AML-193 (cell line): ENCODE measurements at regions not wholly inside any gene's neighbourhood (a gene's known extent, or its start where the extent isn't known, plus 50 kb on each side); places are given as distances from the start of the nearest gene placed in this dataset.

Source experiments
- DNase-seq, 2 experiments: peaks; one replicate each; lab custom pipeline; 2025; lab: John Stamatoyannopoulos, UW

- no peak for DNase-seq
Measured at GRCh38 chr6:164453835-164454234, 855.6 kb downstream of the C6orf118 start.

DNA sequence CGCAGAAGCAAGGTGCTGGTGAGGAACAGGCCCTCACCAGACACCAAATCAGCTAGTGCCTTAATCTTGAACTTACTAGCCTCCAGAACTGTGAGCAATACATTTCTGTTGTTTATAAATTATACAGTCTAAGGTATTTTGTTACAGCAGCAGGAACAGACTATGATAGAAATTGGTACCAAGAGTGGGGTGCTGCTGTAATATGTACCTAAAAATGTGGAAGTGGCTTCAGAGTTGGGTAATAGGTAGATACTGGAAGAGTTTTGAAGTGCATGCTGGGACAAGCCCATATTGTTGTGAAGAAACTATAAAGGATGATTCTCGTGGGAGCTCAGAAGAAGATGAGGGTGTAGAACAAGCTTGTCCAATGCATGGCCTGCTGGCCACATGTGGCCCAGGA, 866.8 kb downstream of the C6orf118 start:
- DNase-seq = no peak

- DNase-seq = no peak
Measured at GRCh38 chr6:164439331-164439730, 870.1 kb downstream of the C6orf118 start.

DNA sequence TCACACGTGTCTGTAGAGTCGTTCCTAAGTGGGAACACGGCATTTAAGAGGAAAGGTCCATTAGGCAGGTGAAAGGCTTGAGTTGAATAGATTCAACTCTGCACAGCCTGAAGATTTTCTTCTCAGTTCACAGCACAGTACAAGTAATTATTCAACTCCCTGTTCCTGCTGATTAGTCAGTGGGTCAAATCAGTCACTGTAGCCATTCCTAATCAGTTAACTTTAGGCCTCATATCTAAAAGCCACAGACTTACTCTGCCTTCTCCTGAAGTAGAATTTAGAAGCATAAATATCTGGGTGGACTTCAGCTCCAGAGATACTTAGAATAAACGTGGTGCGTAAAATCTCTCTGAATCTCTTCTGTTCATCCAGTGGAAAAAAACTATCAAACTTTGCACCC, 872.4 kb downstream of the C6orf118 start:
- no peak for DNase-seq

GRCh38 chr6:164427728-164428402, 881.5 kb downstream of the C6orf118 start:
- no peak for DNase-seq

DNA sequence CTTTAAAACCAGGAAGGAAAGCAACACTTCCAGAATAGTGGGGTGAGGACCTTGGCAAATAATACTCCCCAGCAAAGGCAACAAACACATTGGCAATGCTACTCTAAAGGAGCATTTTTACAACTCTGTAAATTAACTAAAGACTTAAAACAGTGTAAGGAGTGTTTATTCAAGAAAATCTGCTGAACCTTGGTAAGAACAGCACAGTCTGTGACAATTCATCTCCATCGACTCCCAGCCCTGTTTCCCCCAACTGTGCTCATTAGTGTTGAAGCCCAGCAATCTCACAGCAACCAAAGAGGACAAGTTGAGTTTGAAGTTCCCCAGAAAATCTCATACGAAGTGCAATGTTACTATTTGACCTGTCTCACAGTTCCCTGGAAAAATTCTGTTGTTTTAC, 884.9 kb downstream of the C6orf118 start:
- DNase-seq = no peak

DNA sequence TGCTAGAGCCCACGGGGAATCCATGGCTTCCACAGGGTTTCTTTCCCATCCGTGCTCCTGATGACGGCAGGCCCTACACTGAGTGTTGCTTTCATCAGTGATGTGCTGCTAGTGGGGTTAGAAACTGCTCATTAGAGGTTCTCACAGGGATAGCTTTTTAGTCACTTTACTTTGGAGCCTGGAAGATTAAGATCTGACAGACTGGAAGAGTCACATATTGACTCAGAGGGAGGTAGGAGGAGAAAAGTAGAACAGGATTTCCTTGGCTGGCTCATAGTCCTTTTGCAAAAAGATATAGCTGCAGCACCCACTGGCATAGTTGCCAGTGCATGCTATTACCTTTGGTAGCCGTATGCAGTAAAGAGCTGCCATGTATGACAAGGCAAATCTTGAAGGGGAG, 890.3 kb downstream of the C6orf118 start:
- no peak for DNase-seq

GRCh38 chr6:164418262-164418588, 891.2 kb downstream of the C6orf118 start:
- DNase-seq = no peak

DNA sequence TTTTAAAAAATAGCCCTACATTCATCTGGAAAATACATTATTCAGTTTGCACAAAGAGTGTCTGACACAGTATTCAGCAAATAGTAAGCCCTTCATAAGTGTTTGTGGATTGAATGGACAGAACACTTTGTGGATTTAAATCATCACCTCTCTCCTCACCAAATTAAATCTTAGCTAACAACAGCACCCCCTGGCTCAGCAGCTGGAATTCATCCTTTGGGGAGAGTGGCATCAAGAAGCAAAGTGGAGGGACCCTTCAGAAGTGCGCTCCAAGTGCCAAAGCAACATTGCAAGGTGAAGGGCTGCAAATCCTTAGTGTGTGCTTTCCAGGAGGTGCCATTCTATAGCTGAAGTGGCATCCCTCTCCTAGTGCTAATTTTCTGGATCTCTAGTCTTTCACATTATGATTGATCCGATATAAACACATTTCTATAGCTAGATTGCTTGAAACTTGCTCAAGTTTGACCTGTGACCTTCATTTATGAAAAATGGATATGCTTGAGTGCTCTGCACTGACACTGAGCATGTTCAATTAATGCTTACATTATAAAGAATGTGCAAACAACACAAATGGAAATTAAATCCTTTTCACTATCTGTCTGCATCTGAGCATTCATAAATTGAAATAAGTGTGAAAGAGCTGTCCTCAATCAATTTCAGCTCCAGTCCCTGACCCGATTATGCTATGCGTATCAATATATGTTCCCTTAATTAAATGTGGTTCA, 891.7 kb downstream of the C6orf118 start:
- no peak for DNase-seq

GRCh38 chr6:164415832-164416563, 893.4 kb downstream of the C6orf118 start:
- DNase-seq = no peak

DNA sequence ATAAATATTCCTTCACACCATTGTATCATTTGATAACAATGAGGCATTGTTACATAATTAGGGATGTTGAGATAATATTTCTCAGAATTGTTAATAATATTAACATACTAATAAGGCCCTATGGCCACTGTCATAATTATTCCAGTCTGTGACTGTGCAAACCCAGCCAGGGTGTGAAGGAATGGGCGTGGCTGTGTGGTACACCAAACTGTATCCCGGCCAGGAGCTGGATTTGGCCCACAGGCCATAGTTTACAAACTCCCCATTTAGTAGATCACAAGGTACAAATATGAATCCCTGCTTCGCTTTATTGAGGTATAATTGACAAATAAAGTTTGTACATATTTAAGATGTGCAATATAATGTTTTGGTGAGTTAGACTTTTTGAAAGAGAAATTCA, 894.7 kb downstream of the C6orf118 start:
- DNase-seq = no peak

DNA sequence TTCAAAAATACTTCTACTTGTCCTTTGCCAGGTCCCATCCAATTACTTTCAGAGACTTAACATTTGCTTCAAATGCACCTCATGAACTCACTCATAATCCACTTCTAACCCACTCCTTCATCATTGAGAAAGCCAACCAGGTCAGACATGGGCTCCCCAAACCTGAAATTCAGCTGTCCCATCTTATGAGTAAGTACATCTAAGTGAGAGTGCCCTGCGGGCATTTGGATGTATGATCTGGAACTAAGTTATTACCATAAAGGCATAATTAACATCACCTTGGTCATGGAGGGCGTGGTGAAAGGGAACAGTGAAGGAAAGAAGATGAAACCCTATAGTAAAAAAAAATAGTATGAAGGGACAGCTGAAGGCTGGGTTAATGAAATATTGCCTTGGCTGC, 896.8 kb downstream of the C6orf118 start:
- DNase-seq = no peak

- no peak for DNase-seq
Measured at GRCh38 chr6:164410017-164410416, 899.4 kb downstream of the C6orf118 start.

DNA sequence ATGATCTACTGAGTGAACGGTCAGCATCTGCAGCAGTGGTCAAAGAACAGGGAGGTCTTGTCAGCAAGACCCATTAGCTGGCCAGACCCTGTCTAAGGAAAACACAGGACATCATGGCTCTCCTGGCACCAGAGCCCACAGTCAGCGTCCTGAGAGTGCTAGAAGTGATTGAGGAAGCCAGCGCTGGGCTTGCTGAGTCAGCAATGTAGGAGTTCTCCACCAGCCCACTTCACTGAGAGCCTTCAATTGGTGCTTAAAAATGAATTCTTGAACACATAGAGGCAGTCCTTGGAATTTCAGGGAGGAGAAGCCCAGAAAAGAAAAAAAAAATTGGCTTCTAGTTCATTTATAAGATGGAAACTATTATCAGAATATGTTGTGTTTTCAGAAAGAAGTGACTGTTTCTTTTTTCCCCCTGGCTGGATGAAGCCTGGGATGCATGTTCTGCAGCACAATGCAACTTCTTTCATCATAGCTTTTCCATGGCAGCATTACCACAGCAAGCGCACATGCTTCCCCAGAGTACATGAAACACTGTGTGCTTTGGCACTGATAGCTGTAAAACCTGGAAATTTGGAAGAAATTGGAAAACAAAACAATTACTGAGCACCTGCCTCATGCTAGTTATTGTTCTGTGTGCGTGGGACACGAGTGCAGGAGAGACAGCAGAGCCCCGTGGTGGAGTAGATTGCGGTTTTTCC, 899.9 kb downstream of the C6orf118 start:
- DNase-seq = no peak

DNA sequence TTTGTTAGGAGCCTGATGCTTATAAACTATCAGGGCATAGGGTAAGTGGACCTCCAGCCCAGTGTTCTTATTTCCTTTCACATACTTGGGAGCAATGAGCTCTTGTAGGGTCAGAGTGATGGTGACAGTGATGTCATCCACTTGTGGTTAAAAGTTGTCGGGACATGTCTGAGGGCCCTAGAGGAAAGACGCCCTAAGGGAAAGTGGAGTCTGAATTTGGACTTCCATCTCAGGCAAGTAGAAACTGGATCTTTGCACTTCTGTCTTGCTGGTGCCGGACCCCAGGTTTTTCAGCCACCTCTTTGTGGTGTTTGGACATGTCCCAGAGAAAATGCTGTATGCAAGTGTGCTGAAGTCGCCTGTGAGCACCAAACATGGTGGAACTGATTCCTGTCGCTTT, 900.5 kb downstream of the C6orf118 start:
- no peak for DNase-seq

GRCh38 chr6:164404812-164405488, 904.5 kb downstream of the C6orf118 start:
- DNase-seq = no peak

- DNase-seq = no peak
Measured at GRCh38 chr6:164401871-164402270, 907.5 kb downstream of the C6orf118 start.

- DNase-seq = no peak
Measured at GRCh38 chr6:164398647-164399046, 910.8 kb downstream of the C6orf118 start.

DNA sequence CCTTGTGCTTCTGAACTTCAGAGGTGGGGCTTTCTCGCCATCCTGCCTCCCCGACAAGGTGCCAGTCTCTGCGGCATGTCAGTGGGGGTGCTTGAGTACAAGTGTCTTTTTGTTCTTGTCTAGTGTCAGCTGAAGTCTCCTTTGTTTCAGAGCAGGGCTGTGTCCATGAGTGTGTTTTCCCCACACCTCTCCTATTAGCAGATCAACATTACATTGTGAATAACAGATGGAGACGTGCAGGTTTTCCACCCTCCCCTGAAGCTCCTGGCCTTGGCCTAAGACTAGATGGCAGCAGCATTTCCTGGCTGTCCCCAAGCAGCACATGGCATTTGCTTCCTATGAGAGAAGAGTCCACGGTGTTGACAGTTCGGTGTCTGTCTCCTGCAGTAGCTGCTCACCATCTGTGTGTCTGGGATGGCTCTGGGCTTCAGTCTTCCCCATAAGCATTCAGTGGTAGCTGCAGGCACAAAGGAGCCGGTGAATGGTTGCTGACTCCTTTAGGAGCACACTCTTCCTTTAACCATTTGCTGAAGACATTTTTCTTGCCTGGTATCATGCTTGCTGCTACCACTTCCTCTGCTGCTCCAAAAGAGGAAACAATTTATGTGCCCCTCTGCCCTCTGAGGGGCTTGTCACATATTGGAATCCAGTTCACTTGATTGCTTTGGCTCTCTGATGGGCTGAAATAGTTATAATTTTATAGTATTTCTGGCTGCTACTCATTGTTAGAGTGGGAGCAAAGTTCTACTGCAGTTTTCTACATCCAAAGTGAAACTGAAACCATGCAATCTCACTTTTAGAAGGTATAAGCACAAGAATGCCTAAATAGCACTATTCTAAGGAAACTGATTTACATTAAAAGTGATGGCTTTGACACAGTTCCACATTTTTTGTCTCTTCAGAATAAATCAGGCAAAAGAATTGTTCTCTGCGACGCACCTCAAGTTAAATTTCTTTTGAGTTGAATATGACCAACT, 913.0 kb downstream of the C6orf118 start:
- DNase-seq = no peak

- DNase-seq = no peak
Measured at GRCh38 chr6:164379795-164380194, 929.6 kb downstream of the C6orf118 start.

DNA sequence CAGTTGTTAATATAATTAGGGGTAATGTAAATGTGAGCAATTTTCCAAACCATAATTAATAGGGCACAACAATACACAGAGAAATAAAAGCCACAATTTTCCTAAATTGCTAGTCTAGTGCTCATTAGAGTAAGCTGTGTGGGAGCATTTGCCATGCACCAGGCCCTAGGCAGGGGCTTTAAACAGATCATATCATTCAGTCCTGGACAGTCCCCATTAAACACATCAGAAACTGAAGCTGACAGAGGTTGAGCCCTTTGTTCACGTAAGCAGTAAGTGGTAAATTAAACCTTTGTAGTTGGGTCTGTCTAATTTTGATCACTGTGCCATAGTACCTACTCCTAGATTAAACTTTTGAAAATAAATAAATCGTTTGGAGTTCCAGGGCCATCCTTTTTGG, 931.1 kb downstream of the C6orf118 start:
- no peak for DNase-seq
